ENCODE measurements at regions not wholly inside any gene's neighbourhood (a gene's known extent, or its start where the extent isn't known, plus 50 kb on each side); places are given as distances from the start of the nearest gene placed in this dataset.
"Not testable (repeated sequence)": the region's sequence is repeated elsewhere in the genome, so short reads cannot be mapped to it uniquely, and the experiment has no call there.

GRCh38 chr2:144975881-144976280 lies 456.0 kb upstream of the ZEB2 start:
- no peaks in the 10 kb centered on the region for H3K27me3 ChIP-seq
- TF ChIP-seq POLR2A (IDR thresholded peaks at IDR 0.05), result no peak
- no peak for TF ChIP-seq CTCF (IDR thresholded peaks at IDR 0.05)
- 84 to 92% methylated on average over 3 of the region's 3 CpGs for WGBS, 2 donors
- no peaks in the 10 kb centered on the region for H3K9me3 ChIP-seq
- no peaks in the 10 kb centered on the region for H3K36me3 ChIP-seq (ENCODE audit: low read depth, missing control alignments)
- no peak overlapping the region for H3K27ac ChIP-seq
- intact Hi-C loops (cut with DNase I; ENCODE audit: low total_unique reads), result no loop called here
- H3K4me3 ChIP-seq, result no peak overlapping the region
- H3K4me1 ChIP-seq, result no peaks in the 10 kb centered on the region
- DNase-seq, result no peak

GRCh38 chr2:144972676-144973075 lies 452.8 kb upstream of the ZEB2 start:
- 80 to 90% methylated on average over 3 of the region's 3 CpGs for whole genome bisulfite sequencing, 2 donors
- H3K4me3 ChIP-seq, result no peak overlapping the region
- H3K36me3 ChIP-seq (ENCODE audit: low read depth, missing control alignments), result no peaks in the 10 kb centered on the region
- no peak for DNase-seq
- no peaks in the 10 kb centered on the region for H3K9me3 ChIP-seq
- no peak for TF ChIP-seq CTCF (IDR thresholded peaks at IDR 0.05)
- no peak for TF ChIP-seq POLR2A (IDR thresholded peaks at IDR 0.05)
- H3K27ac ChIP-seq, result no peak overlapping the region
- no peaks in the 10 kb centered on the region for H3K27me3 ChIP-seq
- intact Hi-C loops (cut with DNase I; ENCODE audit: low total_unique reads), result no loop called here
- no peaks in the 10 kb centered on the region for H3K4me1 ChIP-seq

- no peak for DNase-seq
- TF ChIP-seq CTCF (IDR thresholded peaks at IDR 0.05) (no peak), POLR2A (IDR thresholded peaks at IDR 0.05) (no peak)
- no peaks in the 10 kb centered on the region for H3K27me3 ChIP-seq
- 59 to 72% methylated on average over 6 of the region's 6 CpGs for WGBS, 2 donors
- H3K4me3 ChIP-seq, result no peak overlapping the region
- H3K27ac ChIP-seq, result no peak overlapping the region
- H3K4me1 ChIP-seq, result no peaks in the 10 kb centered on the region
- H3K9me3 ChIP-seq, result no peaks in the 10 kb centered on the region
- no peaks in the 10 kb centered on the region for H3K36me3 ChIP-seq (ENCODE audit: low read depth, missing control alignments)
- intact Hi-C loops (cut with DNase I; ENCODE audit: low total_unique reads), result no loop called here
Measured at GRCh38 chr2:144971786-144972335, 451.9 kb upstream of the ZEB2 start.

- H3K4me1 ChIP-seq; intact Hi-C loops (cut with DNase I; ENCODE audit: low total_unique reads); H3K9me3 ChIP-seq: not testable (repeated sequence)
Measured at GRCh38 chr2:144970410-144970809, 450.5 kb upstream of the ZEB2 start.

GRCh38 chr2:144969564-144969963 lies 449.6 kb upstream of the ZEB2 start:
- H3K4me1 ChIP-seq; H3K27me3 ChIP-seq; intact Hi-C loops (cut with DNase I; ENCODE audit: low total_unique reads); H3K9me3 ChIP-seq; DNase-seq; H3K27ac ChIP-seq; H3K4me3 ChIP-seq; H3K36me3 ChIP-seq (ENCODE audit: low read depth, missing control alignments): not testable (repeated sequence)
- WGBS, 2 donors, result 93 to 100% methylated on average over 1 of the region's 1 CpG

More at GRCh38 chr2:144970410-144970809, 450.5 kb upstream of the ZEB2 start:
- not testable (repeated sequence) for H3K4me3 ChIP-seq; H3K36me3 ChIP-seq (ENCODE audit: low read depth, missing control alignments); H3K27ac ChIP-seq; H3K27me3 ChIP-seq; DNase-seq
- WGBS, 2 donors, result 84 to 100% methylated on average over 1 of the region's 1 CpG

GRCh38 chr2:144967961-144968360 lies 448.0 kb upstream of the ZEB2 start:
- H3K27ac ChIP-seq, result no peak overlapping the region
- no peaks in the 10 kb centered on the region for H3K27me3 ChIP-seq
- H3K4me1 ChIP-seq, result no peaks in the 10 kb centered on the region
- WGBS, 2 donors, result 96 to 98% methylated on average over 2 of the region's 2 CpGs
- H3K9me3 ChIP-seq, result no peaks in the 10 kb centered on the region
- no peak for DNase-seq
- TF ChIP-seq CTCF (IDR thresholded peaks at IDR 0.05), result no peak
- TF ChIP-seq POLR2A (IDR thresholded peaks at IDR 0.05), result no peak
- H3K4me3 ChIP-seq, result no peak overlapping the region
- no peaks in the 10 kb centered on the region for H3K36me3 ChIP-seq (ENCODE audit: low read depth, missing control alignments)
- intact Hi-C loops (cut with DNase I; ENCODE audit: low total_unique reads), result no loop called here

Data from testis (tissue), 2 donors.